Kidney (tissue), 13 donors: ENCODE measurements at regions not wholly inside any gene's neighbourhood (a gene's known extent, or its start where the extent isn't known, plus 50 kb on each side); places are given as distances from the start of the nearest gene placed in this dataset.

Experiments used
- DNase-seq, 5 donors: peaks; one replicate each; pipeline ENCODE4 v3.0.0-alpha.2; 2013 to 2020
- FAIRE-seq: peaks from 2 replicates; lab custom pipeline; 2012; peaks lifted over from hg19 to GRCh38; lab: Jason Lieb, UNC
- H3K27ac ChIP-seq, 2 donors: one replicate each; pipeline ENCODE4 v1.7.0; 2013; ENCODE audit warnings: low read depth in 2 of 2, low read length in 2 of 2, inconsistent platforms in 1 of 2
- H3K27me3 ChIP-seq: one replicate; pipeline ENCODE4 v1.7.1; 2013; ENCODE audit warnings: low read length, inconsistent platforms; ENCODE audit not compliant: control insufficient read depth, insufficient read depth
- H3K36me3 ChIP-seq, 3 donors: one replicate each; pipeline versions ENCODE4 v1.7.0 to v1.7.1; 2013; ENCODE audit warnings: low read length in 3 of 3, control low read depth in 1 of 3, inconsistent platforms in 1 of 3; ENCODE audit not compliant: insufficient read depth in 3 of 3, control insufficient read depth in 2 of 3
- H3K4me1 ChIP-seq, 3 donors: one replicate each; pipeline versions ENCODE4 v1.7.0 to v1.7.1; 2013; ENCODE audit warnings: low read length in 3 of 3, inconsistent platforms in 1 of 3, low read depth in 1 of 3; ENCODE audit not compliant: control insufficient read depth in 2 of 3, insufficient read depth in 2 of 3
- H3K4me3 ChIP-seq, 3 donors: one replicate each; pipeline versions ENCODE4 v1.7.0 to v1.8.1; 2013; ENCODE audit warnings: low read length in 3 of 3, control low read depth in 1 of 3, inconsistent platforms in 1 of 3
- H3K9ac ChIP-seq, 3 donors: one replicate each; pipeline versions ENCODE4 v1.7.0 to v1.7.1; 2013; ENCODE audit warnings: low read length in 3 of 3, control low read depth in 1 of 3, inconsistent platforms in 1 of 3
- H3K9me3 ChIP-seq, 3 donors: one replicate each; pipeline versions ENCODE4 v1.7.0 to v1.7.1; 2013; ENCODE audit warnings: low read length in 3 of 3, control low read depth in 1 of 3, inconsistent platforms in 1 of 3; ENCODE audit not compliant: control insufficient read depth in 2 of 3, insufficient read depth in 1 of 3
- intact Hi-C: fragments of 100-400 bp; cut with DNase I; formaldehyde crosslinking; loops from one replicate; pipeline ENCODE4 v1.11.1; 2022
- TF ChIP-seq, protein P1 (sequence below): IDR thresholded peaks from 3 replicates; pipeline ENCODE4 v1.5.1; 2012; ENCODE audit warnings: mild to moderate bottlenecking, moderate library complexity, borderline replicate concordance; ENCODE audit not compliant: insufficient read depth; ENCODE audit errors: extremely low read depth
- donor health status: control.
- donor health status: control.
- donor health status: control.
- donor health status: control.
- donor health status: control.
- donor health status: DM: yes; HTN: yes; CAD: no.
- donor health status: Normal renal cell carcinoma (clear cell type).

DNA sequence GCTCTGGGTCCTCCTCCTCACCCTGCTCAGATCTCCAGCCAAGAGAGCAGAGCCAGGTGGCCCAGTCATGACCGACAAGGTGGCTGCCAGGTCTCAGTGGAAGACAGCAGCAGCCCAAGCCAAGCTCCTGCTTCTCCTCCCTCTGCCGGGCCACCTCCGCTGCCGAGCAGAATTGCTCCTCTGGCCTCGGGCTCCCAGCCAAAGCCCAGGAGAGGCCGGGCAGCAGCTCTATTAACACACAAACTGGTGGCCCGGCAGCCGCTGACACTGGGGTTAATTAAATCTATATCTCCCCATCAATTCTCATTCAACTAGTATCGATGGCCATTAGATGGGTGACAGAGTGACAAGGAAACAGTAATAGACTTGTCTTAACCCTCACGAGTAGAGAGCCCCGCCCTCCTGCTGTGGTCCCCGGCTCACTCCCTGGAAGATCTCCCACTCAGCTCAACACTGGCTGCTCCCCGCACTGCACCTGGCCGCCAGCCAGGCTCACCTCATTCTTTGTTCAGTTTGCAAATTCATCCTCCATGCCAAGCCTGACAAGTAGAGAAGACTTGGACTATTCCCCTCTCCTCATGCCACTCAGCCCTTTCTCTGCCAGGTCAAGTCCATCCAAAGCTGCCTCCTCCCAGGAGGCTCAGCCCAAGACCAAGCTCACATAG is 74.1 kb upstream of the UNC5B start:
- TF ChIP-seq, protein P1, sequence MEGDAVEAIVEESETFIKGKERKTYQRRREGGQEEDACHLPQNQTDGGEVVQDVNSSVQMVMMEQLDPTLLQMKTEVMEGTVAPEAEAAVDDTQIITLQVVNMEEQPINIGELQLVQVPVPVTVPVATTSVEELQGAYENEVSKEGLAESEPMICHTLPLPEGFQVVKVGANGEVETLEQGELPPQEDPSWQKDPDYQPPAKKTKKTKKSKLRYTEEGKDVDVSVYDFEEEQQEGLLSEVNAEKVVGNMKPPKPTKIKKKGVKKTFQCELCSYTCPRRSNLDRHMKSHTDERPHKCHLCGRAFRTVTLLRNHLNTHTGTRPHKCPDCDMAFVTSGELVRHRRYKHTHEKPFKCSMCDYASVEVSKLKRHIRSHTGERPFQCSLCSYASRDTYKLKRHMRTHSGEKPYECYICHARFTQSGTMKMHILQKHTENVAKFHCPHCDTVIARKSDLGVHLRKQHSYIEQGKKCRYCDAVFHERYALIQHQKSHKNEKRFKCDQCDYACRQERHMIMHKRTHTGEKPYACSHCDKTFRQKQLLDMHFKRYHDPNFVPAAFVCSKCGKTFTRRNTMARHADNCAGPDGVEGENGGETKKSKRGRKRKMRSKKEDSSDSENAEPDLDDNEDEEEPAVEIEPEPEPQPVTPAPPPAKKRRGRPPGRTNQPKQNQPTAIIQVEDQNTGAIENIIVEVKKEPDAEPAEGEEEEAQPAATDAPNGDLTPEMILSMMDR = no peak
- Histone ChIP-seq H3K4me3 (no peak overlapping the region), H3K27ac (no peak overlapping the region), H3K9me3 (no peaks in the 10 kb centered on the region), H3K4me1 (no peaks in the 10 kb centered on the region), H3K9ac (no peak overlapping the region), H3K27me3 (no peaks in the 10 kb centered on the region), H3K36me3 (no peaks in the 10 kb centered on the region)
- DNase-seq (peak in 1 of 5 donors; percentile 33), FAIRE-seq (no peak)
- intact Hi-C loops = no loop called here

DNA sequence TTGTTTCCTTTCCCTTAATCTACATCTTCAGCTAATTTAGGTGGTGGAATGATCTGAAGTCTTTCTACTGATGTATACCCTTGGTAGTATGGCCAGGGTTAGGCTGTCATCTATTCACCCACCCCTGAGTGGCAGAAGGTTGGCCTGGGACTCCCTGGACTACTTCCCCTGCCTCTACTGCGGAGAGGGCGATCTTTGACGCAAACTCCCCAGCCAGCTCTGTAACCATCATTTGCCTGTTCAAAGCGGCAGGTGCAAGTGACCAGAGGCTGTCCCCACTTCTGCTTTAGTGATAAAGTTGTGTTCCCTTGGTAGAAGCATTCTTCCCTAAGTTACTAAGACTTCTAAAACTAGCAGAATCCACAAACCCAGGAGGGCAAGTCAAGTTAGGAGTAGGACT is 70.8 kb upstream of the UNC5B start:
- no peak for FAIRE-seq
- intact Hi-C loops = no loop called here
- no peaks in the 10 kb centered on the region for H3K9me3 ChIP-seq

DNA sequence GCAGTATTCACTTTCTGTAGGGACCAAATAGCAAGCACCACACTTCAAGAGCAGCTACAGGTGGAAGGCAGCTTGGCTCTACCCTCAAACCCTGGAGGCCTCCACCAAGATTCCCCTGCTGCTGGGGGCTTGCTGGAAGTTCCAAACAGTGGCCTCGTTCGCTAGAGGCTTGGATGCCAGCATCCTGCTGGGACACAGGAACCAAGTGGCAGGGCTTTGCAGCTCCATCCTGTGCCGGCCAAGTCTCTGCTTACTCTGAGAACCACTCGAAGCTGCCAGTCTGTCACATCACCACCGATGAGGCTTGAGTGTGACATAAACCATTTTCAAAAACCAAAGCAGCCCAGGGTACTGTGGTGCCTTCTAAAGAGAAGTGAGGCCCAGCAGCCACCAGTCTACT is 69.2 kb upstream of the UNC5B start:
- TF ChIP-seq, protein P1 = no peak
- H3K36me3 ChIP-seq = no peaks in the 10 kb centered on the region
- H3K4me3 ChIP-seq = no peak overlapping the region
- intact Hi-C loops = no loop called here
- peak in 1 of 5 donors; percentile 5 for DNase-seq
- no peaks in the 10 kb centered on the region for H3K9me3 ChIP-seq
- H3K27me3 ChIP-seq = no peaks in the 10 kb centered on the region
- no peak overlapping the region for H3K27ac ChIP-seq
- FAIRE-seq = no peak
- H3K4me1 ChIP-seq = no peaks in the 10 kb centered on the region
- no peak overlapping the region for H3K9ac ChIP-seq

More for the DNA sequence above, 70.8 kb upstream of the UNC5B start:
- peak in 1 of 5 donors; percentile 4 for DNase-seq
- no peak overlapping the region for H3K27ac ChIP-seq
- TF ChIP-seq, protein P1 = no peak
- no peaks in the 10 kb centered on the region for H3K36me3 ChIP-seq
- no peak overlapping the region for H3K4me3 ChIP-seq
- H3K4me1 ChIP-seq = no peaks in the 10 kb centered on the region
- no peak overlapping the region for H3K9ac ChIP-seq
- H3K27me3 ChIP-seq = no peaks in the 10 kb centered on the region
